Urothelium cell line (cell line): ENCODE measurements at regions not wholly inside any gene's neighbourhood (a gene's known extent, or its start where the extent isn't known, plus 50 kb on each side); places are given as distances from the start of the nearest gene placed in this dataset.
A peak's percentile ranks its signal among the peaks of the same experiment; 100 is the strongest.

Experiments used
- DNase-seq: peaks from one replicate; pipeline ENCODE4 v3.0.0; 2011; ENCODE audit warnings: low spot score, mixed read lengths
- FAIRE-seq: peaks from 2 replicates; lab custom pipeline; 2011; peaks lifted over from hg19 to GRCh38; lab: Jason Lieb, UNC

DNA sequence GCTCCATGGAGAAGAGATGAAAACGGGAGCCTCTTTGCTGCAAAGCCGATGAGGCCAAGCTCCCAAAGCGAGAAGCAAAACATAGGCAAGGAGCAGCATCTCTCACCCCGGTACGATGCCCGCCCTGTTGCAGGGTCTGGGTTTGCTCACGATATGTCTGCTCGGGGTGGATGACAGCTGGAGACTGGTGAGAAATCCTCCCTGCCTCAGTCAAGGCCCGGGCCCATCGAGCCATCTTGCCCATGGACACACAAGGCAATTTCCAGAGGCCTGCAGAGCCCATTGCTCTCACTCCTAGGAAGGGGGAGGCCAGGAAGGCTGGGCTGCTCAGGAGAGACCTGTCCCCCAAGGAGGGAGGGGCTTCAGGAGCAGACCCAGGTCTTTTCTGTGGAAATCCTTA lies 391.7 kb upstream of the SHH start:
- FAIRE-seq, result no peak
- DNase-seq, result no peak

DNA sequence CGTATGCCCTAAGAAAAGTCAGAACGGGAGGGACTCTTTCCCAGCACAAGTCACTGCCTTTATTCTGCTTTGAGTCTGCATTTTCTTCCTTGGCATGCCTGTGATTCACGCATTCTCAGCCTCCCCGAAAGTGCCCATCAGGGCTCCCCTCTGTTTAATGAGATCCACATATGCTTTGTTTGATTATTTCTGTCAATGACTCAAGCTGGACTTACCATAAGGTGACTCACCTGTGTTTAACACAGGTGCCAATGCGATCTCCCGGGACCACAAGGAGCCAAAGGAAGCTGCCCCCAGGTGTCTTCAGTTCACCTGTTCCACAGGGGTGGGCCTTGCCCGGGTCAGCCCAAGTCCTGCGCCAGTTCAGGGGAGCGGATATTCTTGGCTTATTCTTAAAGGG lies 386.0 kb upstream of the SHH start:
- no peak for DNase-seq
- no peak for FAIRE-seq

DNA sequence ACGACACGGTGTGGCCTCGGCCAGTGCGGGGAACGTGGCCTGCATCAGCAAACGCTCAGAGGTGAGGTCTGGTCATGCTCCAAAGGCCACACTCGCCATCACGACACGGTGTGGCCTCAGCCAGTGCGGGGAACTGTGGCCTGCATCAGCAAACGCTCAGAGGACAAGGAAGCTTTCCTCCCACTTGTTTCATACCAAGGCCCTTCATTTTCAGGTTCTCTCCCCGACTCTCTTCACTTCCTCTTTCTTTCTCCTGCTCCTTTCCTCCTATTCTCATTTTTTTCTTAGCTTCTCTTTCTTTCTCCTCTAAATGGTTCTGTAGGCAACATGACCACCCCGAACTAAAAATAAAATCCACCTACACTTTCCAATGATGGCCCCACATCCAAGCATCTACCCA lies 384.4 kb upstream of the SHH start:
- DNase-seq, result no peak
- FAIRE-seq, result no peak

DNA sequence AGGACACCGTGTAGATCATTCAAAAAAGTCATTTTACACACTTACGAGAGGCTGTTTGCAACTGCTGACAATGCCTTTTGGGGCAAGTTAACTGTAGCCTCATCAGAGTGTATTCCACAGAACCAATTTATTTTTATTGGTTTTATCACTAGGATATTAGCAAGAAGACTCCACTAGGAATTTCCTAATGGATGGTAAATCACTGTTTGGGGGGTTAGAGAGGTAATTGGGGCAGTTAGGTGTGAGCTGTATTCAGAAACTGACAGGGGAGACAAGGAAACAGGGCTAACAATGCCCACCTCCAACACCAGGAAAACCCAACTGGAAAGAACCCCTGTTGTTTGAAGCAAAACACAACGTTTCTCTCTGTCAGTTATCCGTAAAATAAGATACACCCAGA lies 383.0 kb upstream of the SHH start:
- no peak for FAIRE-seq
- DNase-seq, result no peak

DNA sequence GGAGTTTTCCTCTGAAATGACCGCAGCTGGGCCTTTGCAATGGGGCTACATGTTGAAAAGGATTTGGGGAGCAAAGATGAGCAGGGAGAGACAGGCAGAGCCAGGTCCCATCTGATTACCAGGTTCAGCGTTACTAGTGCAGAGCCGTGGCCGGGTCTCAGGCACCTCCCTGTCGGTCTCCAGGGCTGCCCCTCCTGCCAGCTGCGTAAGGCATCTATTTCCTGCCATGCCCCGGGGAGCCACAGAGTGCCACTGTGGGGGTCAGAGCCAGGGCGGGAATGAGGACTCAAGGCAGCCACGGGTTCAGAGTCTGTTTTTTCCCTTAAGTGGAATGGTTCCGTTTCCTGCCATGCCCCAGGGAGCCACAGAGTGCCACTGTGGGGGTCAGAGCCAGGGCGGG lies 382.6 kb upstream of the SHH start:
- DNase-seq (no peak), FAIRE-seq (no peak)

DNA sequence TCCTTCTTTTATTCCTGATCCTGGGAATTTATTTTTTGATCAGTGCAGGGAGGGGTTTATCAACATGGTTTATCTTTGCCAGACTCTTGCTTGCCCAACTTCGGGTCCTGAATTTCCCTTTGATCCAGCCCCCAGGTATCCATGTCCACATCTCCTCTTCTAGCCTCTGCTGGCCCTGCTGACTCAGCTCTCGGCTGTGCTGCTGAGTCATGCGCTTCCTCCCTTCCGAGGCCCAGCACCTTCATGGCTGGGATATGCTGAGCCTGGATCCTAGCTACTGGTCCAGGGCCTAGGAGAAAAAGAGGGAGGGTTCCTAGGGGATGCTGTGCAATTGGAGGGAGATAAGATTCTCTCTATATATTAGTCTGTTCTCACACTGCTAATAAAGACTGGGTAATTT lies 380.7 kb upstream of the SHH start:
- DNase-seq (peak; percentile 8), FAIRE-seq (no peak)

DNA sequence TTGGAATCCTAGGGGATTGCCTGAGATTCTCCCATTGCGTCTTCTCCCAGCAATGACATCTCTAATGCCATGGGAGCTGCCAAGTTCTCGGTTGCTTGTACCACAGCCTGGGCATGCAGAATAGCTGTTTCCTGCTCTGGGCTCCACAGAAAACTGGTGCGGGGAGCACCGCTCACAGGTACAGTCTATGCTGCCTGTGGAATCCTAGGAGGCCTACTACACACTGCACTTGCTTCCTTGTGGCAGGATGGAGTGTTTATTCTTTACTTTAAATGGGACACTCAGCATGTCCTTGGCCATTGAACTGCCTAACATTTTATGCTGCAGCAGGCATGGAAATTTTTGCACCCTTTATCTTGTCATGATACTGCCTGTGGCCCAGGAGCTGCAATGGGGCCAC lies 378.8 kb upstream of the SHH start:
- FAIRE-seq (no peak), DNase-seq (no peak)

DNA sequence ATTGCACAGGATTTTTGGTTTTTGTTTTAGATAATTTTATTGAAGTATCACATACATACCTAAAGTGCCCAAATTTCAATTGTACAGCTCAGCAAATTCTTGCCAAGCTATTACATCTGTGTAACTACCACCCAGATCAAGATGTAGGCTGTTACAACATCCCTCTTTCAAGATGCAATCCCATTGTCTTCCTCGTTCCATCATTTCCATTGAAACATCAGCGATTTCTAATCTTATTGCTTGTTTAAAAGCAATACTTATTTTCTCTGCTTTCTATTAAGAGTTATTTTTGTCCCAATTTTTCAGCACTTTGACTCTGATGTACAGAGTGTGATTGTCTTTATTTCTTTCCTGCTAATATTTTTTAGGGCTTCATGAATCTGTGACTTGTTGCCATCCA lies 372.8 kb upstream of the SHH start:
- no peak for FAIRE-seq

DNA sequence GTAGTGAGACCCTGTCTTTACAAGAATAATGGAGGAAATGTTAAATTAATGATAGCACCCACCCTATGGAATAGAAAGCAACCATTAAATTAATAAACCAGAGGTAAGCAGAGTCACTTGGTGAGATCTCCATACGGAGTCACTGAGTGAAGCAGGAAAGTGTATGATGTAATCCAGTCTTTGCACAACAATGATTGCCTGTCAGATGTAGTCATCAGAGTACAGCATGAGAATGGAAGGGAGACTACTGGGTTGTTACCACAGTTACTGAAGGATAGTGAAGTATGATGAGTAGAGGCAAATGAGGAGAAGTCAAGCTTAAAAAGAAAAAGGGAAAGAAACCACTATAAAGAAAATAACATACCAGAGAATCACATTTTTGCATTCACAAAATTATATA lies 371.9 kb upstream of the SHH start:
- no peak for DNase-seq
- FAIRE-seq, result no peak

More for the DNA sequence above, 372.8 kb upstream of the SHH start:
- DNase-seq, result no peak

DNA sequence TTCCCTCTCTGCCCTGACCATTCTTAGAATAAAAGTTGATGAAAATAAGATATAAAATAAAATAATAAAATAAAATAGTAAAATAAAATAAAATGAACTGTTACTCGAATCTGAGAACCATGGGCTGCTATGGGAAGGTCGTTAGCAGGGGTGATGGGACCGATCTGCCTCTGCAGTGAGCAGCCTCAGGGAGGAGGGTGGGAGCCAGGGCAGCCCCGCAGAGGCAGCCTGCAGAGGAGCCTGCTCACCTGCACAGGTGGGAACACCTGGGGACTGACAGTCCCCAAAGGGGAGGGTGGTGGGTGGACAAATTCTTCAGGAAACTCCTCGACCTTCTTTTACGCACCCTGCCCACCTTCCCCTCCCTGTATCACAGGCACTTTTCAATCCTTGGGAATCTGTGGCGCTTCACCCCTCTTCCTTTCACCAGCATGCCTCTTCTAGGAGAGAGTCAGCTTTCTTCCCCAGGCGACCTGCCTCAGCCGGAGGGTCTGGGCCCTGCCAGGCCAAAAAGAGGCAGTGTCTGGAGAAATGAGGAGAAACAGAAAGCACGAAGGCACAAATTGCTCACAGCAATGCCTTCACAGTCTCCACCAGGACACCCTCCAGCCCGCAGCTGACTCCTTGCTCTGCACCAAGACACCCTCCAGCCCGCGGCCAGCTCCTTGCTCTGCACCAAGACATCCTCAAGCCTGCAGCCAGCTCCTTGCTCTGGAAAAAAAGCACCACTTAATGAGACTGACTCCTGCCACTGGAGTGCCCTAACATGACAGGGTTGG lies 368.4 kb upstream of the SHH start:
- FAIRE-seq (no peak), DNase-seq (no peak)

DNA sequence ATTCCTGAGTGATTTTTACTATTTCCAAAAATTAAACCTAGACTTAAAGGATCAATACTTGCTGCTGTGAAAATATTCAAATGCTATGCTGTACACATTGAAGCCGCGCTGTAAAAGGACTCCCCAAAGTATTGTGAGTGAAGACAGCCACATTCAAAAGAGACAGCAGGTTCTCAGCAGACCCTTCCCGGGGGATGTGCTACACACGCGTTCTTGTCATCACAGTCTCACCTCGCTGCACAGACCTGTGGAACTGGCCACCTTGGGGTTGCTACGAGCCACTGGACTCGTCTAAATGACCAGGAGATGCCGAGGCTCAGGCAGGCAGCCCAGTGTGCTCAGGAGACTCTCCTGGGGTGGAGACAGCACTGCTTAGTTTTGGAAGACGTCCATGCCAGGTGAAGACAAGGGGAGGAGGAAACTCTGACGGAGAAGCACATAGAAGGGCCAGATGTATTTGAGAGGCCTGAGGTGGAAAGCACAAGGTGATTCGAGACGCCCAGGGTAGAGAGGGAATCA lies 367.7 kb upstream of the SHH start:
- FAIRE-seq (no peak), DNase-seq (no peak)

DNA sequence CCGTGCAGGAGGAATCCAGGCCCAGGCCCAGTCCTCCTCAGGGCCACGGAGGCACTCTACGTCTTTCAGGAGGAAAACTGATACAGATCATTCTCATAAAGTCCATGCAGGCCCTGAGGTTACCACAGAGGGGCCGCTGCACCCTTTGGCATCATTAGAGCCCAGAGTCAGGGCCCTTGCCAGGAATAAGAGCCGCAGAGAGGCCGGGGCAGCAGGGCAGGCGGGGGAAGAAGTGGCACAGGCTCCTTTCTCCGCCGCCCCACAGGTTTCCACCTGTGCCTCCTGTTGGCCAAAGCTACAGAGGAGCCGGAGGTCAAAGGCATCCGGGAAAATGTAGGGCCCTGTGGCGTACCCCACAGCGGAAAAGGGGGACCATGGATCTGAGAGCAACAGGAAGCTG lies 366.6 kb upstream of the SHH start:
- DNase-seq (no peak), FAIRE-seq (no peak)

DNA sequence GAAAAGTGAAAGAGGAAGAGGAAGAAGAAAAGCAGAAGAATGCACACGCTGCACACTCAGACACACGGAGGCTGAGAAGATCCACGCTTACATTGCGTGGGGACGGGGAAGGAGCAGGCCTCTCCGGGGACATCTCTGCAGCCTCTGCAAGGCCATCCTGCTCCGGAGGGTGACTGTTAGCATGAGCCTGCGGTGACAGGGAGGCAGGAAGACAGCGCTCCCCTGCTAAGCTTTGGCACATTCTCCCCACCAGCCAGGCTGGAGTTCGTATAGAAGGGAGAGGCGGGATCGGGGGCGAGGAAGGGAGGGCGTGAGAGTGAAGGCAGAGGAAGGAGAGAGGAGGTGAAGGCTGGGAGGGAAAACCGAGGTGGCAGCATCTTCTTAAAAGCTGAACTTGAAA lies 366.0 kb upstream of the SHH start:
- no peak for FAIRE-seq
- no peak for DNase-seq

DNA sequence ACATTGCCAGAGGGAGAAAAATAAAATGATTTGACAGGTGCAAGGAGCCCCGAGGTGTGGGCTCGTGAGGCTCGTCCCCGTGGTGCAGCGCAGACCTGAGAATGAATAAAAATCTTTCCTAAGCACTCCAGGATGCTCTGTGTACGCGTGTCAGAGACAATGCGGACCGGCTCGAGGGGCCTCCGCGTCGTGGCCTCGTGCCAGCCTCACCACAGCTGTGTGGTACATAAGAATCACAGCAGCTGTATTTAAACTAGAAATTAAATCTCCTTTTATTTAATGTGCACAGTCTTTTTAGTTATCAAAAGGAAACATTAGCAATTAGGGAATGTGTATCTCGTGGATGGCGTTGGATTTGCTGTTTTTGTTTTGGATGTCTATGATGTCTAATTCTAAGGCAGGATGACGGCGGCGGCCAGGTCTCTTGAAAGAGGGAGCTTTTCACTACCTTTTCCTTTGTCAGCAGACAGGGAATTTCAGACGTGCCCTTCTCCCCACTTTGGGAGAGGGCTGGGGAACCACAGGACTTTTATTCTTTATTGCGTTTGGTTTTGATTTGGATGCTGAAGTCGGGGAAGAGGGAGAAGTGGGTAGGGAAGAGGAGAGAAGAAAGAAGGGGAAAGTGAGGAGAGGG lies 365.3 kb upstream of the SHH start:
- DNase-seq (no peak), FAIRE-seq (no peak)

DNA sequence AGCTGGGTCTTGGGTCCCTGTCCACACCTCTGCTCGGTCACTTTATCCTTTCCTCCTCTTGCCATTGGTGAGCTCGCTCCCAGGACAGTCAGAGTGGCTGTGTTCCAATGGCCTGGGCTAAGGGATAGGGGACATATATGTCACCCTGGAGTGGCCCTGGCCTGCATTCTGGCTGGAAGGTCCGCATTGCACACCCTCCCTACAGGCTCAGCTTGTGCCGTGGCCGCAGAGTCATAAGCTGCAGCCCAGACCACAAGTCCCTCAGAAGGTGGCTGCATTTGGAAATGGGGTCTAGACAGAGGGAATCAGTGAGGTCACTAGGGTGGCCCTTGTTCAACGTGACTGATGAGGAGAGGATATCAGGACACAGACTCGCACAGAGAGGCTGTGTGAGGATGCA lies 363.8 kb upstream of the SHH start:
- DNase-seq, result no peak
- FAIRE-seq, result no peak

DNA sequence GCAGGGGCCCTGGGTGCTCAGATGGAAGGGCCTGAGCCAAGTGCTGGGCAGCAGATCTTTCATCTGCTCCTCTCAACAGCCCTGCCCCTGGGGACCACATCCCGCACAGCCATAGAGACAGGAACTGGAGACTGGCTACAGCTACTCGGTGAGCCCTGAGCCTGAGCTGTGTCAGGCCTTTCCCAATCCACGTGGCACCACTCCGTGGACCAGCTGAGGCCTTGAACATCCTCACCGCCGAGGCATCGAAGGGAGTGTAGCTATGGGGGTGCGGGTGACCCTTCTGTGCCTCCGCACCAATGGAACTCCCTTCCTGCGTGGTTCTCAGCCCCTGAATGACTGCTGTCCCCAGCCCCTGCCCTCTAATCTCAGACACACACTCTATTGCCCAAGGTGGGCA lies 362.7 kb upstream of the SHH start:
- DNase-seq (no peak), FAIRE-seq (no peak)

DNA sequence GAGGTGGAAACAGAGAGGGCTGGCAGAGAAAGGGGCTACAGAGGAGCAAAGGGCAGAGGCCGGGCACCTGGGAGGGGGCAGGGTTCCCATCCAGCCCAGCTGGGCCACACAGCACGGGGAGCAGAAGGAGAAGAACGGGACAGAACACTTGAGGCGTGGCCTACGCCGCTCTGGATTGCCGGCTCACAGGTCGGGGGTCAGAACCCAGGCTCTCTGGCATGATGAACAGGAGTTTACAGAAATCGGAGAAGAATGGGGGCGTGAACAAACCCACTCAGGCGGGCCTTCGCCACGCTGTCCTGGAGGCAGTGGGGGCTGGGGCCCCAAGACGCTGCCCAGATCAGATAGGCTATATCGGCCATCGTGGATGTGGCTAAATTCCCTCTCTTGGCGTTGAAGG lies 362.2 kb upstream of the SHH start:
- no peak for DNase-seq
- no peak for FAIRE-seq

DNA sequence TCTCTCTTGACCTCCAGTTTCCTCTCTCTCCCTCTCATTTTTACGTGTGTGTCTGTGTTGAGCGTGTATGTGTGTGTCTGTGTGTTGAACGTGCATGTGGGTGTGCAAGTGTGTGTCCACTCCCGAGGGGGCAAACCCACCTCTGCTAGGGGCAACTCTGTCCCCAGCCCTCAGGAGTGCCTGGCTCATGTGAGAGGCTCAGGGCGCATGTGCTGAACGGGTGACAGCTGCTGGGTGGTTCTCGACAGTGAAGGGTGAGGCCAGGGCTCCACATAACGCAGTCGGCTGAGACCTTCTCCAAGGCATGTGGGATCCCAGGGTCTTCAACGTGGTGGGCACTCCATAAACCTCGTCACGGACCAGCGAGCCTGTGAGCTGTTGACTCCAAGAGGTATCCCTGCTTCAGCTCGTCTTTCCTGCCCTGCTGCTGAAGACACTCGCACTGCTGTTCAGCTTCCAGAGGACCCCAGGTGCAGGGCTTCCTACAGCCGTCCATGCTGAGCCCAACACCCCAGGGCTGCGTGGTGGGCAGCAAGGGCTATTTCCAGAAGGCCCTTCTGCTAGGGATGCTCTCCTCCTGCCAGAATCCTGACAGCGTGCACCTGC lies 361.6 kb upstream of the SHH start:
- DNase-seq (no peak), FAIRE-seq (no peak)

DNA sequence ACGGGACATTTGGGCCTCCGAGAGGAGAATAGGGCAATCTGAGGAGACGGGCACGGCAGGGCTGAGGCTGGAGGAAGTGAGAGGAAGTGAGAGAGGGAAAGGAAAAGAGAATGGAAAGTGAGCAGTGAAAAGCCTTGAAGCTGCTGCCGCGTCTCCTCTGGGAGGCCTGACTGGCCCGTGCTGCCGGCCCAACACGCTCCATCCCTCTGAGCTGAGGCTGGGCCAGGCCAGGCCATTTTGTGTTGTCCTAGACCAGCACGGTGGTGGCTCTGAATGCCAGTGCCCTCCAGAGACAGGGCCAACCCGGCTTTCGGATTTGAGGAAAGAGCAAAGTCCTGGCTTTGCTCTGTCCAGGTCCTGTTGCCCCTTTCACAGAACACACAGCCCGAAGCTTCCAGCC lies 361.1 kb upstream of the SHH start:
- DNase-seq, result no peak

DNA sequence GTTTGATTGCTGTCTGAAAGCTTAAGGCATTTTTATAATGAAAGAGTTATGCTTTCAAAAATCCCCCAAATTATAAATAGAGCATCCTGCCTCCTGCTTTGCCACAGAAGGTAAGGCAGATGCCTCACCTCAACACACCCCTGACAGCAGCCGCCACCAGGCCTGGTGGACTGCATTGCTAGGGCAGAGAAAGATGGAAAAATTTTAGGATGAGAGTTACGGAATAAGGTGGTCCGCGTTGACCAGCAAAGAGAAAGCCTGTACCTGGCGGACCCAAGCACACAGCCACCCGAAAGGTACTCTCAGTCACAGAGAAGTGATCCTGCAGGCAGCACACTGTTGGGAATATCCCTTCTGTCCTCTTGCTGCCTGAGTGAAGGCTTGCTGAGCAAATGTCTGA lies 360.4 kb upstream of the SHH start:
- FAIRE-seq (no peak), DNase-seq (no peak)

More for the DNA sequence above, 361.1 kb upstream of the SHH start:
- FAIRE-seq, result no peak

DNA sequence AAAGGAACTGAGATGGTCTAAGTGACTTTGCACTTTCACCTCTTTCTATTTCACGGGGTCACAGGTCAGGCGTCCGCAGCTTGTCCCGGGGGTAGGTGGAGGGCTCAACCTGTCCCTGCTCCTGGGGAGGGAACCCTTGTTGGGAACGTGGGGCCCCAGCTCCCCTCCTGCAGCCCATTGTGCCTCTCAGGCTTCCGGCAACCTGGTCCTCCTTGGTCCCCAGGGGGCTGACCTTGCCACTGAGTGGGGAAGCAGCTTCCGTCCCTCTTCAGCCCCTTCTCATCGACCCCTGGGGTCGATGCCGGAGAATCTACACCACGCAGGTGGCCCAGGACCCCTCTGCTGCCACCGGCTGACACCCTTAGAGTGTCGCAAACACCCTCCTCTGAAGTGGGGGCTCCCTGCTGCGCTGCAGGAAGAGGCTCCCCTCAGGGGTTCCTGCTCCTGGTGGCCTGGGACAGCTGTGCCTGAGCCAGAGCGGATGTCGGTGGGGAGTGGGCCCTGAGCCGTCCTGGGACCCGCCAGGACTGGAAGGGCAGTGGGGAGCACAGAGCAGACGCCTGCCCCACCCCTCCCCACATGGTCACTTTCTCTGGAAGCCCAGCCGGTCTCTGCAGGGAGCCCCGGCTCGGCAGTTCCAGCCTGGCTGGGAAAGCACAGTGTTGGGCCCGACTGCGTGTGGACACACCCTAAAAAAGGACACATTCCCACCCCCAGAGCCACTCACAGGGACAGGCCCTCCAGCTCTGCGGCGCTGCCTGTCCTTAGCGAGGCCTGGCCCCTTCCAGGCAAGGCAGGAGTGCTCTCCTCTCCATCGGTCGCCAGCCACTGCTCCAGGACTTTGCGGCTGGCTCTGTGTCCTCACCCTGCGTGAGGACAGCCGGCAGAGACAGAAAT lies 357.5 kb upstream of the SHH start:
- FAIRE-seq, result no peak

More for the DNA sequence above, 357.5 kb upstream of the SHH start:
- DNase-seq, result no peak
